ENCODE measurements at regions not wholly inside any gene's neighbourhood (a gene's known extent, or its start where the extent isn't known, plus 50 kb on each side); places are given as distances from the start of the nearest gene placed in this dataset.

DNA sequence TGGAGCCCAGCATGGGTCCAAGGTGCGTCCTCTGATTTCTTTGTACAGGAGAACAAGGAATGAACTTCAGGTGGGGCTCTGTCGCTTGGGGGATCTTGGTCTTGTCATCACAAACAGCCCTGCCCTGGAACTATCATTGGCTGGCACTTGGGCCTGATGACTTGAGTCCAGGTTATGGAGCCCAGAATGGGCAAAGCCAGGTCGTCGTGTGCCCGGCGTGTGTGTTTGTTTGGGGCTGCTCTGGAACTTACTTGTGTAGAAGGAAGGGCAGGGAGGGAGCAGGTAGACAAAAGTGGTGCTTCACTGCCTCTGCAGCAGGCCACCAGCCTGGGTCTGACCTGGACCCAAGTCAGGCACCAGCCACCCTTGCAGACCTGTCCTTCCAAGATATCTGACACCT, 306.3 kb upstream of the HS6ST1 start:
- no peaks in the 10 kb centered on the region for H3F3A ChIP-seq (replicated peaks; ENCODE audit: insufficient read depth)
- ChIA-PET CTCF (no interaction called here), POLR2A (no interaction called here)
- no peaks in the 10 kb centered on the region for H3K36me3 ChIP-seq (replicated peaks in 1 of 2; ENCODE audit: control insufficient read depth in 1 of 2, insufficient read depth in 2 of 2, low read length in 1 of 2)
- H3K4me2 ChIP-seq = no peak overlapping the region
- H2AFZ ChIP-seq (ENCODE audit: low read depth) = no peak overlapping the region
- H4K20me1 ChIP-seq (ENCODE audit: insufficient read depth) = no peaks in the 10 kb centered on the region
- no peak overlapping the region for H3K27ac ChIP-seq (ENCODE audit: low read depth in 2 of 2, low read length in 1 of 2)
- no peaks in the 10 kb centered on the region for H3K79me2 ChIP-seq (ENCODE audit: insufficient read depth)
- TF ChIP-seq SMC3 (IDR thresholded peaks at IDR 0.05; ENCODE audit: low read depth, low read length) (no peak), TEAD4 (IDR thresholded peaks at IDR 0.05; ENCODE audit: borderline replicate concordance, insufficient read depth) (no peak), MEF2A (IDR thresholded peaks at IDR 0.05; ENCODE audit: borderline replicate concordance, low read depth) (no peak), SIN3A (IDR thresholded peaks at IDR 0.05; ENCODE audit: borderline replicate concordance, low read depth, low read length) (no peak), POLR2AphosphoS5 (IDR thresholded peaks at IDR 0.05; ENCODE audit: low read depth, low read length) (no peak)
- TF ChIP-seq, protein P1, sequence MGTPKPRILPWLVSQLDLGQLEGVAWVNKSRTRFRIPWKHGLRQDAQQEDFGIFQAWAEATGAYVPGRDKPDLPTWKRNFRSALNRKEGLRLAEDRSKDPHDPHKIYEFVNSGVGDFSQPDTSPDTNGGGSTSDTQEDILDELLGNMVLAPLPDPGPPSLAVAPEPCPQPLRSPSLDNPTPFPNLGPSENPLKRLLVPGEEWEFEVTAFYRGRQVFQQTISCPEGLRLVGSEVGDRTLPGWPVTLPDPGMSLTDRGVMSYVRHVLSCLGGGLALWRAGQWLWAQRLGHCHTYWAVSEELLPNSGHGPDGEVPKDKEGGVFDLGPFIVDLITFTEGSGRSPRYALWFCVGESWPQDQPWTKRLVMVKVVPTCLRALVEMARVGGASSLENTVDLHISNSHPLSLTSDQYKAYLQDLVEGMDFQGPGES (IDR thresholded peaks at IDR 0.05; ENCODE audit: low read depth, low read length) = no peak
- H3K9me3 ChIP-seq = no peaks in the 10 kb centered on the region
- H3K9me2 ChIP-seq = no peaks in the 10 kb centered on the region
- H3K4me3 ChIP-seq (ENCODE audit: low read depth in 2 of 2, low read length in 1 of 2) = no peak overlapping the region
- no peak overlapping the region for H3K9ac ChIP-seq
- H3K4me1 ChIP-seq (ENCODE audit: control insufficient read depth in 1 of 2, insufficient read depth in 2 of 2, low read depth in 1 of 2, low read length in 1 of 2) = peaks cover 0 to 2% of the 10 kb centered on the region in 2 experiments; a peak in 2 of 4 replicates
- no peak for DNase-seq
- WGBS (ENCODE audit: low lambda C conversion rate) = 56% methylated on average over 4 of the region's 6 CpGs
- H3K27me3 ChIP-seq (ENCODE audit: insufficient read depth) = no peaks in the 10 kb centered on the region

DNA sequence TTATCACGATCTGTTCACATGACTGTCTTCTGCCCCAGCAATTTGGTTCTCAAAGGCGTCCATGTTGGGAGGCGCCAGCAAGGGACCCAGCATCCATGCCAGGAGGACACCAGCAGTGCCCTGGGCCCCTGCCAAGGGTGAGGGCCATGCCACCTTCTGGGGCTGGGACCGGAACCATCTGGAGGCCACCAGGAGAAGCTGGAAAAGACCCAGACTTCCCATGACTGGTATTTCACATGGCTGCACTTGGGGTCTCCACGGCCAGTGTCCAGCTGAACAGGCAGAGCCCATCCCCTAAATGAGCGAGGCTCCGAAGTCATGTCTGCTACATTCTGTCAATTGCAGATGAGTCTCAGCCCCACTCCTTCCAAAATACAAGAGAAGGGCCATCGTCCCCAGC, 306.8 kb upstream of the HS6ST1 start:
- Histone ChIP-seq H3K79me2 (ENCODE audit: insufficient read depth) (no peaks in the 10 kb centered on the region), H4K20me1 (ENCODE audit: insufficient read depth) (no peaks in the 10 kb centered on the region), H2AFZ (ENCODE audit: low read depth) (no peak overlapping the region), H3K4me2 (no peak overlapping the region), H3K27ac (ENCODE audit: low read depth in 2 of 2, low read length in 1 of 2) (no peak overlapping the region), H3F3A (replicated peaks; ENCODE audit: insufficient read depth) (no peaks in the 10 kb centered on the region), H3K36me3 (replicated peaks in 1 of 2; ENCODE audit: control insufficient read depth in 1 of 2, insufficient read depth in 2 of 2, low read length in 1 of 2) (no peaks in the 10 kb centered on the region), H3K9ac (no peak overlapping the region), H3K4me3 (ENCODE audit: low read depth in 2 of 2, low read length in 1 of 2) (no peak overlapping the region), H3K9me3 (no peaks in the 10 kb centered on the region), H3K27me3 (ENCODE audit: insufficient read depth) (no peaks in the 10 kb centered on the region), H3K9me2 (no peaks in the 10 kb centered on the region), H3K4me1 (ENCODE audit: control insufficient read depth in 1 of 2, insufficient read depth in 2 of 2, low read depth in 1 of 2, low read length in 1 of 2) (peaks cover 0 to 2% of the 10 kb centered on the region in 2 experiments; a peak in 2 of 4 replicates)
- POLR2A ChIA-PET = no interaction called here
- CTCF ChIA-PET = interaction anchor here (0.6 kb wide), 1 partner anchor 472 kb away, joined by 3 read pairs; no protein-coding TSS in a partner anchor
- 39% methylated on average over 5 of the region's 8 CpGs for WGBS (ENCODE audit: low lambda C conversion rate)
- no peak for DNase-seq
- TF ChIP-seq NFIC (IDR thresholded peaks at IDR 0.05; ENCODE audit: borderline replicate concordance) (no peak), RFX5 (IDR thresholded peaks at IDR 0.05; ENCODE audit: low read length) (no peak), FOXM1 (IDR thresholded peaks at IDR 0.05; ENCODE audit: low read depth) (no peak), SIN3A (IDR thresholded peaks at IDR 0.05; ENCODE audit: borderline replicate concordance, low read depth, low read length) (no peak), RXRA (IDR thresholded peaks at IDR 0.05; ENCODE audit: borderline replicate concordance, low read depth) (no peak)
- TF ChIP-seq, protein P2, sequence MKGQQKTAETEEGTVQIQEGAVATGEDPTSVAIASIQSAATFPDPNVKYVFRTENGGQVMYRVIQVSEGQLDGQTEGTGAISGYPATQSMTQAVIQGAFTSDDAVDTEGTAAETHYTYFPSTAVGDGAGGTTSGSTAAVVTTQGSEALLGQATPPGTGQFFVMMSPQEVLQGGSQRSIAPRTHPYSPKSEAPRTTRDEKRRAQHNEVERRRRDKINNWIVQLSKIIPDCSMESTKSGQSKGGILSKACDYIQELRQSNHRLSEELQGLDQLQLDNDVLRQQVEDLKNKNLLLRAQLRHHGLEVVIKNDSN (IDR thresholded peaks at IDR 0.05; ENCODE audit: borderline replicate concordance, low read depth) = no peak
- TF ChIP-seq, protein P3, sequence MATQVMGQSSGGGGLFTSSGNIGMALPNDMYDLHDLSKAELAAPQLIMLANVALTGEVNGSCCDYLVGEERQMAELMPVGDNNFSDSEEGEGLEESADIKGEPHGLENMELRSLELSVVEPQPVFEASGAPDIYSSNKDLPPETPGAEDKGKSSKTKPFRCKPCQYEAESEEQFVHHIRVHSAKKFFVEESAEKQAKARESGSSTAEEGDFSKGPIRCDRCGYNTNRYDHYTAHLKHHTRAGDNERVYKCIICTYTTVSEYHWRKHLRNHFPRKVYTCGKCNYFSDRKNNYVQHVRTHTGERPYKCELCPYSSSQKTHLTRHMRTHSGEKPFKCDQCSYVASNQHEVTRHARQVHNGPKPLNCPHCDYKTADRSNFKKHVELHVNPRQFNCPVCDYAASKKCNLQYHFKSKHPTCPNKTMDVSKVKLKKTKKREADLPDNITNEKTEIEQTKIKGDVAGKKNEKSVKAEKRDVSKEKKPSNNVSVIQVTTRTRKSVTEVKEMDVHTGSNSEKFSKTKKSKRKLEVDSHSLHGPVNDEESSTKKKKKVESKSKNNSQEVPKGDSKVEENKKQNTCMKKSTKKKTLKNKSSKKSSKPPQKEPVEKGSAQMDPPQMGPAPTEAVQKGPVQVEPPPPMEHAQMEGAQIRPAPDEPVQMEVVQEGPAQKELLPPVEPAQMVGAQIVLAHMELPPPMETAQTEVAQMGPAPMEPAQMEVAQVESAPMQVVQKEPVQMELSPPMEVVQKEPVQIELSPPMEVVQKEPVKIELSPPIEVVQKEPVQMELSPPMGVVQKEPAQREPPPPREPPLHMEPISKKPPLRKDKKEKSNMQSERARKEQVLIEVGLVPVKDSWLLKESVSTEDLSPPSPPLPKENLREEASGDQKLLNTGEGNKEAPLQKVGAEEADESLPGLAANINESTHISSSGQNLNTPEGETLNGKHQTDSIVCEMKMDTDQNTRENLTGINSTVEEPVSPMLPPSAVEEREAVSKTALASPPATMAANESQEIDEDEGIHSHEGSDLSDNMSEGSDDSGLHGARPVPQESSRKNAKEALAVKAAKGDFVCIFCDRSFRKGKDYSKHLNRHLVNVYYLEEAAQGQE (IDR thresholded peaks at IDR 0.05; ENCODE audit: low read depth, low read length) = no peak

Data from SK-N-SH (cell line).